Muscle layer of colon (tissue), 2 donors: ENCODE measurements at regions not wholly inside any gene's neighbourhood (a gene's known extent, or its start where the extent isn't known, plus 50 kb on each side); places are given as distances from the start of the nearest gene placed in this dataset.

Experiments used
- H3K27ac ChIP-seq: one replicate; pipeline ENCODE4 v1.7.0; 2013; ENCODE audit warnings: low read depth, mild to moderate bottlenecking, low read length, moderate library complexity
- H3K27me3 ChIP-seq, 2 donors: one replicate each; pipeline ENCODE4 v1.7.0; 2013; ENCODE audit warnings: low read length in 2 of 2, mild to moderate bottlenecking in 2 of 2; ENCODE audit not compliant: insufficient read depth in 2 of 2, control insufficient read depth in 1 of 2
- H3K36me3 ChIP-seq: one replicate; pipeline ENCODE4 v1.7.0; 2013; ENCODE audit warnings: mild to moderate bottlenecking, low read length; ENCODE audit not compliant: insufficient read depth
- H3K4me1 ChIP-seq: one replicate; pipeline ENCODE4 v1.7.0; 2013; ENCODE audit warnings: mild to moderate bottlenecking, low read length; ENCODE audit not compliant: insufficient read depth
- H3K4me3 ChIP-seq, 2 donors: one replicate each; pipeline ENCODE4 v1.7.0; 2013; ENCODE audit warnings: low read length in 2 of 2, low read depth in 1 of 2, mild to moderate bottlenecking in 1 of 2, moderate library complexity in 1 of 2
- H3K9ac ChIP-seq: one replicate; pipeline ENCODE4 v1.7.0; 2013; ENCODE audit warnings: low read length
- H3K9me3 ChIP-seq: one replicate; pipeline ENCODE4 v1.7.0; 2013; ENCODE audit warnings: mild to moderate bottlenecking, low read length
- donor health status: abdominal sarcoma.
- donor health status: Adenocarcinoma of cecum.

DNA sequence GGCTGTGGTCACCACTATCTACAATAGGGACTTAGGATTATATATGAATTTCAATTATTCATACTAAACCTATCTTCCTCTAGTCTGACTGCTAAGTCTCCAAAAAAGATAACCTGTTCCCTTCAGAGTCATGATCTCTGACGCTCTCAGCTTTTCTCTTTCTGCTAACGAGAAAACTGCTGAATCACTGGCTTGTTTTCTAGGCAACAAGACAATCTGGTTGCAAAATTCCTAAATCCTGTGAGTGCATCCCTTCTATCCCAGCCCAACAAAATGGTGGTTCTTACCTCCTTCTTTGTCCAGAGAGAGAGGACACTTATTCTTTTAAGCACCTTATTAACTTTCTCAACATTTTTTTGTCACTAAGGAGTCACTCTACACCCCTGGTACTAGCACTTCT lies 312.3 kb upstream of the PKDCC start:
- Histone ChIP-seq H3K36me3 (no peaks in the 10 kb centered on the region), H3K9me3 (no peaks in the 10 kb centered on the region), H3K4me1 (no peaks in the 10 kb centered on the region), H3K4me3 (no peak overlapping the region), H3K9ac (no peak overlapping the region), H3K27ac (no peak overlapping the region), H3K27me3 (no peaks in the 10 kb centered on the region)

DNA sequence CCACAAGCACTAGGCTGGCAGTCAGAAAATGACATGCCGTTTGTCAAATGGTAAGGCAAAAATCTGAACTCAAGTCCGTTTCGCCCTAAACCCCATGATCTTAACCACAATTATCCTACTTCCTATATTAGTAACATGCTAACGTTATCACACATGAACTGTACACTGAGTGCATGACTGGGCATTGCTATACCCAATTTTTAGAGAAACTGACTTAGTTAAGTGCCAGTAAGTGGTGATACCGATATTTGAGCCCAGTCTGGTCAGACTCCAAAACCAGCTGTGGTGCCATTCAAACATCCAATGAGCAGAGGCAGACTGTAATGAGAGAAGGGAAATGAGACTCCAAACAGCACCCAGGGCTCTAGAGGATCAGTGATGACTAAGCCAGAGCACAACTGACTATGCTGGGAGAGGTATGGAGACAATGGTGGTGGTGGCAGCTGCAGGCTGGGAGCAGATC lies 311.7 kb upstream of the PKDCC start:
- H3K27me3 ChIP-seq = no peaks in the 10 kb centered on the region
- H3K36me3 ChIP-seq = no peaks in the 10 kb centered on the region
- no peak overlapping the region for H3K4me3 ChIP-seq
- no peaks in the 10 kb centered on the region for H3K9me3 ChIP-seq
- no peaks in the 10 kb centered on the region for H3K4me1 ChIP-seq
- H3K27ac ChIP-seq = no peak overlapping the region
- H3K9ac ChIP-seq = no peak overlapping the region

- H3K9ac ChIP-seq = no peak overlapping the region
- H3K27ac ChIP-seq = no peak overlapping the region
- no peak overlapping the region for H3K4me3 ChIP-seq
- H3K4me1 ChIP-seq = no peaks in the 10 kb centered on the region
- H3K27me3 ChIP-seq = no peaks in the 10 kb centered on the region
- no peaks in the 10 kb centered on the region for H3K9me3 ChIP-seq
- no peaks in the 10 kb centered on the region for H3K36me3 ChIP-seq
Measured at GRCh38 chr2:41736586-41736985, 311.2 kb upstream of the PKDCC start.

- H3K9ac ChIP-seq = no peak overlapping the region
- no peaks in the 10 kb centered on the region for H3K4me1 ChIP-seq
- H3K27ac ChIP-seq = no peak overlapping the region
- no peak overlapping the region for H3K4me3 ChIP-seq
- H3K9me3 ChIP-seq = no peaks in the 10 kb centered on the region
- no peaks in the 10 kb centered on the region for H3K36me3 ChIP-seq
- no peaks in the 10 kb centered on the region for H3K27me3 ChIP-seq
Measured at GRCh38 chr2:41737888-41738287, 309.9 kb upstream of the PKDCC start.

DNA sequence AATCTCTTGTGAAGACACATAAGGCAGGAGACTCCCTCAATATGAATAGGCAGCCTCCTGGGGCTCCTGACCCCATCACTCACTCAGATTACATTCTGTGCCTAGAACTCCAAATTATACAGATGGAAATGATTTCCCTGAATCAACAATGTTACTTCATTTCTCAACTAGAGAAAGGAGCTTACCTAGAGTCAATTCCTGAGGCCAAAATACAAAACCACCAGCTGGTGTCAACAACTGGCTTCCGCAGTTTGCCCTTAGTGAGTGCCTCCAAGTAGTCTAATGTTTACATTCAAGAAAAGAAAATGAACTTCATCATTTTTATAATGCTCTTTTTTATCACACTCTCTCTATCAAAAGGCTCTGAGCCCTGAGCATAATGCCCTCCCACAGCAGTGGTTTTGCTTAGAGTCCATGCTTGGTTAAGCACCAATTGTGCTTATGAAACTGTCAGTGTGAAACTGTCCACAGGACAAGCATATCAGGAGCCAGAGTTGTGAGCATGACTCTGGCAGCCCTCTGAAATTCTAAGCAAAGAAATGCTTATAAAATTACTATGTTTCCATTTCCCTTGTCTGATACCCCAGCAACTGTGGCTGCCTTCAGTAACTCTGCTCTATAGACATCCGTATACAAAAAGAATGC lies 305.7 kb upstream of the PKDCC start:
- no peaks in the 10 kb centered on the region for H3K4me1 ChIP-seq
- no peaks in the 10 kb centered on the region for H3K36me3 ChIP-seq
- no peaks in the 10 kb centered on the region for H3K9me3 ChIP-seq
- H3K27ac ChIP-seq = no peak overlapping the region
- no peak overlapping the region for H3K9ac ChIP-seq
- no peak overlapping the region for H3K4me3 ChIP-seq
- no peaks in the 10 kb centered on the region for H3K27me3 ChIP-seq

GRCh38 chr2:41743324-41743723 lies 304.5 kb upstream of the PKDCC start:
- Histone ChIP-seq H3K4me1 (no peaks in the 10 kb centered on the region), H3K36me3 (no peaks in the 10 kb centered on the region), H3K27me3 (no peaks in the 10 kb centered on the region), H3K9me3 (no peaks in the 10 kb centered on the region), H3K9ac (no peak overlapping the region), H3K4me3 (no peak overlapping the region), H3K27ac (no peak overlapping the region)

GRCh38 chr2:41750829-41751228 lies 297.0 kb upstream of the PKDCC start:
- no peaks in the 10 kb centered on the region for H3K4me1 ChIP-seq
- H3K9me3 ChIP-seq = no peaks in the 10 kb centered on the region
- H3K9ac ChIP-seq = no peak overlapping the region
- H3K27ac ChIP-seq = no peak overlapping the region
- H3K4me3 ChIP-seq = no peak overlapping the region
- H3K27me3 ChIP-seq = no peaks in the 10 kb centered on the region
- no peaks in the 10 kb centered on the region for H3K36me3 ChIP-seq

DNA sequence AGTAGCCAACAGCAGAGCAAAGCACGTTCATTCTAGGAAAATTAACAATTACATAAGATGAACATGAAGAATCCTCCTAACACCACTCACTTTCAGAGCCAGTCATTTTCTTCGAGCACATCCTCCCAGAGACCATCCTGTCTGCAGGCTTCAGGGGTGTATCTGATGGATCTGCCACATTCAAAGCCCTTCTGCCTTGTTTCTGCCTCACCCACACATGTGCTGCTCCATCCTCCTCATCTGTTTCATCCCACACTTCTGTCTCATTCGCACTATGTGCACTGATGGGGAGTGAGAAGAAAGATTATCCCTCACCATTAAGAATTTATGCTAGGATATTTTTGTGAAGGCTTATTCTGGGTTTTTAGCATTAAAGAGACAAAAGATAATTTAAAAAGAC lies 287.9 kb upstream of the PKDCC start:
- Histone ChIP-seq H3K9me3 (no peaks in the 10 kb centered on the region), H3K27me3 (no peaks in the 10 kb centered on the region), H3K27ac (no peak overlapping the region), H3K4me1 (no peaks in the 10 kb centered on the region), H3K36me3 (no peaks in the 10 kb centered on the region), H3K9ac (no peak overlapping the region), H3K4me3 (no peak overlapping the region)

DNA sequence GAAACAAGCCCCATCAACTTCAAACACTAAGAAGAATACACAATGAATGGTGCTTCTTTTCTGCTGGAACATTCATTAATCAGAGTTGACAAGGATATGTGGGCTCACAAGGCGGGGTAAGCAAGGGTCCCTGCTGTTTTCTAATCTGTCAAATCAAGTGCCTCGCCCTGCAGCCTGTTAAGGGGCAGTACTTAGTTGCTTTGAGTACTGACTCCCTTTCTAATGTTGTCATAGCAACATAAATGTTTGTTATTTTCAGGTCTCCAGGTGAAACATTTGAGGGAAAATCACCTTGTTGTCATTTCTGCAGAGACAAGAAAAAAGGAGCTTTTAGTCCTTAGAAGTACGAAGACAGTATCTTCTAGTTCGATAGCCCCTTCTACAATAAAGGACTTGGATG lies 284.7 kb upstream of the PKDCC start:
- Histone ChIP-seq H3K36me3 (no peaks in the 10 kb centered on the region), H3K4me1 (no peaks in the 10 kb centered on the region), H3K27me3 (no peaks in the 10 kb centered on the region), H3K27ac (no peak overlapping the region), H3K9me3 (no peaks in the 10 kb centered on the region), H3K9ac (no peak overlapping the region), H3K4me3 (no peak overlapping the region)

- H3K9me3 ChIP-seq = no peaks in the 10 kb centered on the region
- H3K4me3 ChIP-seq = no peak overlapping the region
- H3K4me1 ChIP-seq = no peaks in the 10 kb centered on the region
- H3K27ac ChIP-seq = no peak overlapping the region
- no peaks in the 10 kb centered on the region for H3K27me3 ChIP-seq
- H3K9ac ChIP-seq = no peak overlapping the region
- no peaks in the 10 kb centered on the region for H3K36me3 ChIP-seq
Measured at GRCh38 chr2:41764131-41764530, 283.7 kb upstream of the PKDCC start.

- H3K4me1 ChIP-seq = no peaks in the 10 kb centered on the region
- H3K4me3 ChIP-seq = no peak overlapping the region
- no peaks in the 10 kb centered on the region for H3K36me3 ChIP-seq
- no peak overlapping the region for H3K27ac ChIP-seq
- no peak overlapping the region for H3K9ac ChIP-seq
- no peaks in the 10 kb centered on the region for H3K27me3 ChIP-seq
- H3K9me3 ChIP-seq = no peaks in the 10 kb centered on the region
Measured at GRCh38 chr2:41764919-41765318, 282.9 kb upstream of the PKDCC start.

- H3K4me3 ChIP-seq = no peak overlapping the region
Measured at GRCh38 chr2:41768310-41768709, 279.5 kb upstream of the PKDCC start.

More at GRCh38 chr2:41768310-41768709, 279.5 kb upstream of the PKDCC start:
- Histone ChIP-seq H3K9me3 (no peaks in the 10 kb centered on the region), H3K4me1 (no peaks in the 10 kb centered on the region), H3K27me3 (no peaks in the 10 kb centered on the region), H3K36me3 (no peaks in the 10 kb centered on the region), H3K9ac (no peak overlapping the region), H3K27ac (no peak overlapping the region)
